ENCODE measurements at regions not wholly inside any gene's neighbourhood (a gene's known extent, or its start where the extent isn't known, plus 50 kb on each side); places are given as distances from the start of the nearest gene placed in this dataset.
"Not testable (repeated sequence)": the region's sequence is repeated elsewhere in the genome, so short reads cannot be mapped to it uniquely, and the experiment has no call there.

GRCh38 chr2:199535445-199536177 lies 77.9 kb upstream of the SATB2 start:
- Histone ChIP-seq H3K4me3 (ENCODE audit: low read length) (no peak overlapping the region), H3K4me1 (ENCODE audit: control insufficient read depth, insufficient read depth, low read length) (no peaks in the 10 kb centered on the region), H3K9me3 (ENCODE audit: control insufficient read depth, insufficient read depth, low read length) (no peaks in the 10 kb centered on the region), H3K27ac (ENCODE audit: low read length) (no peak overlapping the region), H3K27me3 (ENCODE audit: control insufficient read depth, insufficient read depth, low read length) (no peaks in the 10 kb centered on the region), H3K36me3 (ENCODE audit: control insufficient read depth, insufficient read depth, low read length) (no peaks in the 10 kb centered on the region)
- DNase-seq (ENCODE audit: low read depth, low spot score): no peak
- no CpG with 5 or more reads among the region's 7 CpGs for WGBS (ENCODE audit: insufficient coverage, insufficient read length)

GRCh38 chr2:199533873-199534272 lies 76.1 kb upstream of the SATB2 start:
- not testable (repeated sequence) for H3K4me3 ChIP-seq (ENCODE audit: low read length); H3K4me1 ChIP-seq (ENCODE audit: control insufficient read depth, insufficient read depth, low read length); H3K27me3 ChIP-seq (ENCODE audit: control insufficient read depth, insufficient read depth, low read length); H3K36me3 ChIP-seq (ENCODE audit: control insufficient read depth, insufficient read depth, low read length); H3K27ac ChIP-seq (ENCODE audit: low read length); DNase-seq (ENCODE audit: low read depth, low spot score); H3K9me3 ChIP-seq (ENCODE audit: control insufficient read depth, insufficient read depth, low read length)
- WGBS (ENCODE audit: insufficient coverage, insufficient read length): no CpG with 5 or more reads among the region's 3 CpGs

- Histone ChIP-seq H3K27me3 (ENCODE audit: control insufficient read depth, insufficient read depth, low read length) (no peaks in the 10 kb centered on the region), H3K9me3 (ENCODE audit: control insufficient read depth, insufficient read depth, low read length) (no peaks in the 10 kb centered on the region), H3K4me1 (ENCODE audit: control insufficient read depth, insufficient read depth, low read length) (no peaks in the 10 kb centered on the region), H3K4me3 (ENCODE audit: low read length) (no peak overlapping the region), H3K36me3 (ENCODE audit: control insufficient read depth, insufficient read depth, low read length) (no peaks in the 10 kb centered on the region), H3K27ac (ENCODE audit: low read length) (no peak overlapping the region)
- WGBS (ENCODE audit: insufficient coverage, insufficient read length): no CpG with 5 or more reads among the region's 1 CpG
- DNase-seq (ENCODE audit: low read depth, low spot score): no peak
Observed at GRCh38 chr2:199527071-199527470, 69.3 kb upstream of the SATB2 start.

GRCh38 chr2:199524689-199525574 lies 67.2 kb upstream of the SATB2 start:
- H3K36me3 ChIP-seq (ENCODE audit: control insufficient read depth, insufficient read depth, low read length): no peaks in the 10 kb centered on the region
- no peaks in the 10 kb centered on the region for H3K4me1 ChIP-seq (ENCODE audit: control insufficient read depth, insufficient read depth, low read length)
- no peaks in the 10 kb centered on the region for H3K9me3 ChIP-seq (ENCODE audit: control insufficient read depth, insufficient read depth, low read length)
- no peak overlapping the region for H3K4me3 ChIP-seq (ENCODE audit: low read length)
- no peak for DNase-seq (ENCODE audit: low read depth, low spot score)
- H3K27me3 ChIP-seq (ENCODE audit: control insufficient read depth, insufficient read depth, low read length): no peaks in the 10 kb centered on the region
- no CpG with 5 or more reads among the region's 3 CpGs for whole genome bisulfite sequencing (ENCODE audit: insufficient coverage, insufficient read length)
- no peak overlapping the region for H3K27ac ChIP-seq (ENCODE audit: low read length)

- H3K27ac ChIP-seq (ENCODE audit: low read length): no peak overlapping the region
- no peak overlapping the region for H3K4me3 ChIP-seq (ENCODE audit: low read length)
- no peak for DNase-seq (ENCODE audit: low read depth, low spot score)
- H3K36me3 ChIP-seq (ENCODE audit: control insufficient read depth, insufficient read depth, low read length): no peaks in the 10 kb centered on the region
- H3K4me1 ChIP-seq (ENCODE audit: control insufficient read depth, insufficient read depth, low read length): no peaks in the 10 kb centered on the region
- no peaks in the 10 kb centered on the region for H3K9me3 ChIP-seq (ENCODE audit: control insufficient read depth, insufficient read depth, low read length)
- H3K27me3 ChIP-seq (ENCODE audit: control insufficient read depth, insufficient read depth, low read length): no peaks in the 10 kb centered on the region
- no CpG with 5 or more reads among the region's 1 CpG for WGBS (ENCODE audit: insufficient coverage, insufficient read length)
Observed at GRCh38 chr2:199509403-199509802, 51.7 kb upstream of the SATB2 start.
